Ectodermal cell (in vitro differentiated cells): ENCODE measurements at regions not wholly inside any gene's neighbourhood (a gene's known extent, or its start where the extent isn't known, plus 50 kb on each side); places are given as distances from the start of the nearest gene placed in this dataset.

Experiments used
- H3K27ac ChIP-seq: 2 replicates; pipeline ENCODE4 v1.7.0; 2013; ENCODE audit warnings: mild to moderate bottlenecking, low read depth, low read length; ENCODE audit not compliant: insufficient read depth, poor library complexity, severe bottlenecking
- H3K27me3 ChIP-seq: 2 replicates; pipeline ENCODE4 v1.7.0; 2013; ENCODE audit warnings: mild to moderate bottlenecking, low read length; ENCODE audit not compliant: insufficient read depth, control insufficient read depth, poor library complexity, severe bottlenecking
- H3K36me3 ChIP-seq: one replicate; pipeline ENCODE4 v1.7.0; 2013; ENCODE audit warnings: low read length; ENCODE audit not compliant: control insufficient read depth, insufficient read depth
- H3K4me1 ChIP-seq: one replicate; pipeline ENCODE4 v1.7.0; 2013; ENCODE audit warnings: low read length; ENCODE audit not compliant: control insufficient read depth, insufficient read depth
- H3K4me3 ChIP-seq: 2 replicates; pipeline ENCODE4 v1.7.0; 2013; ENCODE audit warnings: low read depth, low read length, control low read depth; ENCODE audit not compliant: insufficient read depth
- H3K9me3 ChIP-seq: 2 replicates; pipeline ENCODE4 v1.7.0; 2013; ENCODE audit warnings: mild to moderate bottlenecking, low read length, moderate library complexity; ENCODE audit not compliant: control insufficient read depth
- WGBS, 2 experiments: methylation state at CpG; one replicate each; pipeline ENCODE4 v1.1.7; 2013; ENCODE audit warnings: missing lambda C conversion rate in 2 of 2; 5-methylcytosine and 5-hydroxymethylcytosine counted together

DNA sequence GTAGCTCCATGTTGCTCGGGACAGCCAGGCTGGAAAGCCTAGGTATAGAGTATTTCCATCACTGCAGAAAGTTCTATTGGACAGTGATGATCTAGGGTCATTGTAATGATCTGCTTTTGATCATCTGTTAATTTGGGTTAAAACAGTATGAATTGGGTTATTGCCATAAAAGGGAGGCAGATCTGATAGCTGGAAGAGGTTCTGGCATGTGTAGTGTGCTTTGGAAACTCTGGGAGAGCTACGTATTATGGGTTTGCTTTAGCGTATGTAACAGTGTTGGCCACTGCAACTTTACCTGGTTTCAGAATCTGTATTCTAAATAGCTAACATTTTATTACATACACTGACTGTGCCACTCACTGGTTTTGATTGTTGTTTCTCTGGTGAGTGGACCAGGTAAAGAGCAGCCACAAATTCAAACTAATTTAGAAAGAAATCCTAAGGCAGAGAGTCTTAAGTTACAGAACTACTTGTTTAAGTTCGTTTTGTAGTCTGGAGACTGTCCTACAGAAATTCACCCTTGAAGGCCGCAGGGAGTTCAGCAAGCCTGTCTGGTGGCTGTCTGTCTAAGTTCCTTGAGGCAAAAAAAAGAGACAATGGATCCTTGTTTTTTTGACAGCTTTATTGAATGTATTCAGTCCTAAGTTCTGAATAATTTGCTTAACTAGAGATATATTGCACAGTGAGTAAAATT is 300.3 kb downstream of the PRL start:
- H3K4me1 ChIP-seq: no peaks in the 10 kb centered on the region
- no peak overlapping the region for H3K4me3 ChIP-seq
- 92 to 93% methylated on average over 4 to 5 of the region's 5 CpGs for WGBS, 2 experiments
- H3K27me3 ChIP-seq: no peaks in the 10 kb centered on the region
- no peak overlapping the region for H3K27ac ChIP-seq
- H3K9me3 ChIP-seq: no peaks in the 10 kb centered on the region
- no peaks in the 10 kb centered on the region for H3K36me3 ChIP-seq

DNA sequence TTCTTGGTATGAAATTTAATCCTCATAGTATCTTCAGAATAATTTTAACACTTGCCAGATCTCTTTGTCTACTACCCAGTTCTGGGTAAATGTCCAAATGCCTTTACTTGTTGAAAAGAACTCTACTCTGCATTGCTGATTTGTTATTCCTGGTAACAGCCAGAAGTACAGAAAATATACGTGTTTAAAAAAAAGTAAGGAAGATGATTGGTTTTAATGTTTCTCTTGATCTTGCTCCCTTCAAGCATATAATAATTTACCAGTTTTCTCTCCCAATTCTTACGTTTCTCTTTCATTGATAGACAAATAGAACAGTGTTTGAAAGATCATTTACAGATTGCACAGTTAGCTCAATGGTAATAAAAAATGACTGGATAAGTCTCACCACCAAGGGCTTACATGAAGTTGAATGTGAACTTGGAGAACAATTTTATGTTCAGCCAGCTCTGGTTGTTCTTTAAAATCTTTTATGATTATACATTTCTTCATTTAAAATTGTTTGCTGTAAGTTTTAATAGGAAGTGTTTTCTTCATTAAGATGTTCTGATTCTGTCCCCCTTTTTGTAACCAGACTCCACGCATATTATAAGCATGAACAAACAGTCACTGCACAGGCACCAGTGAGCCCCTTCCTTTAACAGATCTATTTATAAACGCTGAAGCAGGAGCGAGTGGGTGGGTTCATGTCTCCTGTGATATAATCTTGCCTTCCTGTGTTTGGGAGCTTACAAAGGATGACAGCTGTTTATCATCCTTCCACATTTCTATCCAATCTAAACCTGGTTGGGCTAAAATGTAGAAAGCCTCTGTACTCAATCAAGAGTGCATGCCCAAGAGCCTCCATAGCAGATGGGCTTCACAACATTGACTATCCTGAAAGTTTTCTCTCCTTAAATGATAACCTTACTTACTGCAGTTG is 299.5 kb downstream of the PRL start:
- WGBS, 2 experiments: 75 to 84% methylated on average over 4 to 5 of the region's 5 CpGs
- no peaks in the 10 kb centered on the region for H3K27me3 ChIP-seq
- no peaks in the 10 kb centered on the region for H3K36me3 ChIP-seq
- H3K4me3 ChIP-seq: no peak overlapping the region
- H3K9me3 ChIP-seq: no peaks in the 10 kb centered on the region
- H3K27ac ChIP-seq: no peak overlapping the region
- no peaks in the 10 kb centered on the region for H3K4me1 ChIP-seq

DNA sequence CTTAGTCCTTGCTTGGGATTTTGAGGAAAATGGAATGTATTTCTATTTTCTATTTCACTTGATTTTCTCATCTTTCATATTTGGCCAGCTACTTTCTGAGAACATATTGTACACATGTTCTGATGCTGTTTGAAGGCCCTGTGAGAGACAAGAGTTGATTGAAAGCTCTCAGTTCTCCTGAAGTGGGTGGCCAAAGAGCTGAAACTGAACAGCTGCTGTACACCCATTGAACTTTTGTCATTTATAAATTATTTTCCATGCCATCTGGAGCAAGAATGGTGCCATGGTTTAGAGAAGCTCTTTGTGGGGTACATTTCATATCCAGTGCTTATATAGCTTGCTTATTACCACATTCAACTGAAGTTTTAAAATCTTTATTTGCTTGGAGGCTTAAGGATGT is 298.3 kb downstream of the PRL start:
- Histone ChIP-seq H3K4me3 (no peak overlapping the region), H3K9me3 (no peaks in the 10 kb centered on the region), H3K27me3 (no peaks in the 10 kb centered on the region), H3K36me3 (no peaks in the 10 kb centered on the region), H3K4me1 (no peaks in the 10 kb centered on the region), H3K27ac (no peak overlapping the region)

DNA sequence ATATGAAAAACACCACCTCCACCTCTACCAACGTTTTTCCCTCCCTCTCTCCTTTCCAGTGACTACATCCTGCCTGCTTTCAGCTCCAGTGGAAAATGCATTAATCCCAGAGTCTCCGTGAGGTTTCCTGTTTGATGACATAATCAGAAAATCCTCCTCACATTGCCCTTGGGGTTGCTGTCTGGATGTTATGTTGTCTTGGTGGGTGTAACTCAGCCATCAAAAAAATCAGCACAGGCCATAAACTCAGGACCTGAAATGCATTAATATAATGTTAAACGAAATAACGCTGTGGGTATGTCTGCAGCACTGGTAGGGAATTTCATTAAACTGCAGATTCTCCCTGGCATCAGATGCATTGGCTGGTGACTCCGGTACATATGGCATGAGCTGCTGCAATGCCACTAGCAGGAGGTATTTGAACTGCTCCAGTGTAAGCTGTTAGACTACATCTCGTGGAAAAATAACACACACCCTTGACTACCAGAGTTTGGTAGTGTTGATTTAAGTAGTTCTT is 297.8 kb downstream of the PRL start:
- H3K27me3 ChIP-seq: no peaks in the 10 kb centered on the region
- no peaks in the 10 kb centered on the region for H3K4me1 ChIP-seq
- H3K9me3 ChIP-seq: no peaks in the 10 kb centered on the region
- 87% methylated on average over 6 of the region's 6 CpGs for WGBS, 2 experiments
- no peak overlapping the region for H3K4me3 ChIP-seq
- no peaks in the 10 kb centered on the region for H3K36me3 ChIP-seq
- H3K27ac ChIP-seq: no peak overlapping the region

DNA sequence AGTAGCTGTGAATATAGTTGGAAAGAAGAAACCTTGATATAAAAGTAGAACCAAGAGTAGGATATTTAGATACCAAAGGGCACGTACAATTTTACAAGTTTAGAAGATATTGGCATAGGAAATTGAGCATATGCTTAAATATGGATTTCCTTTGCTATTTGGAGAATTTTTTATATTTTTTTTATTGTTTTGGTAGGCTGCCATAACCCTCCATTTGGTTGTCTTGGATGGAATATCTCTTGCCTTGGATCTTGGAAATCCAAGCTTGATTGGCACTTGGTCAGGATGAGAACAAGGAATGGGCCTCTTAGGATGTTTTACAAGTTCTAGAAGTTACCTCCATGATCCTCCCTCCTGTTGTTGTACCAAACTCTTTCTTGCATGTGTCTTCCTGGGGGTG is 297.1 kb downstream of the PRL start:
- Histone ChIP-seq H3K4me3 (no peak overlapping the region), H3K9me3 (no peaks in the 10 kb centered on the region), H3K36me3 (no peaks in the 10 kb centered on the region), H3K27me3 (no peaks in the 10 kb centered on the region), H3K27ac (no peak overlapping the region), H3K4me1 (no peaks in the 10 kb centered on the region)
- 56 to 58% methylated on average over 1 of the region's 1 CpG for WGBS, 2 experiments

DNA sequence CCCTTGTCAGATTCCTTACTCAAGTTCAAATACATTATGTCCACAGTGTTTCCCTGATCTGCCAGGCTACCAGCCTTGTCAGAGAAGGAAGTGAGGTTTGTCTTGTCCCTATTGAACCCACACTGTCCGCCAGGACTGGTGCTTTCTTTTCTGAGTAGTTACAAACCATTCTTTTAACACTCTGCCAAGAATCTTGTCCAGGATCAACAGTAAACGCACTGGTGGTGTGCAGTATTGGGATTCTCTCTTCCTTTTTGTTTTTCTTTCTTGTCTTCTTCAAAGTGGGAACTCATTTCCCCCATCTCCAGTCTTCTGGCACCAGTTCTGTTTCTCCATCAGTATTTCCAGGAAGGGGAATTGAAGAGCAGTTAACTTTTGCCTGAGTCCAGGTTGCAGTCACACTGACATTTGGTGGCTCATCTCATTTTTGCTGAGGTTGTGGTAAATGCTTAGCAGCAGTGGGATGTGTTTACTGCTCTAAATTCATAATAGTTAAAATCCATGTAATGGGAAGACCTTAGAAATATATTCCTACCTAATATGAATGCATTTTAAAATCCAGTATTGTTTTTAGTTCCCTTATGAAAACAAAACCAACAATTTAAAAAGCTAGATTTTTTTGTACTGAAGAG is 295.3 kb downstream of the PRL start:
- H3K4me3 ChIP-seq: no peak overlapping the region
- 91 to 96% methylated on average over 2 of the region's 2 CpGs for WGBS, 2 experiments
- H3K36me3 ChIP-seq: no peaks in the 10 kb centered on the region
- no peaks in the 10 kb centered on the region for H3K4me1 ChIP-seq
- H3K9me3 ChIP-seq: no peaks in the 10 kb centered on the region
- H3K27me3 ChIP-seq: no peaks in the 10 kb centered on the region
- H3K27ac ChIP-seq: no peak overlapping the region

DNA sequence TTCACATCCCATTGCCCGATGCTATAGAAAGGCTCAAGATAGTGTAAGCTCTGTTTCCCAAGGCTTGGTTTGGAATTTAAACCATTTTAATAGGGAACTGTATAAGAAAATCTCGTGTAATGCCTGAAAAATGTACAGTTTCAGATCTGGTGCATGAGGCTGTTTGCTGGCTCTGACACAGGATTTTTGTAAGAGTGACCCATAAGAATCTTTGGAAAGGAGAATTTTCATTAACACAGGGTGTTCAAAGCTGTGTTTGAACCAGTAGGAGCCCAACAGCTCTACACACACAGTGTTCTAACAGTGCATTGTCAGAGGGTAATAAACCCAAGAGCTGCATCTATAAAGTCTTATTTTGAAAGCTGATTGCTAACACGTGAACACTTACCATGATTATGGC is 293.5 kb downstream of the PRL start:
- 91 to 94% methylated on average over 2 to 3 of the region's 3 CpGs for WGBS, 2 experiments
- Histone ChIP-seq H3K27ac (no peak overlapping the region), H3K9me3 (no peaks in the 10 kb centered on the region), H3K36me3 (no peaks in the 10 kb centered on the region), H3K27me3 (no peaks in the 10 kb centered on the region), H3K4me3 (no peak overlapping the region), H3K4me1 (no peaks in the 10 kb centered on the region)

DNA sequence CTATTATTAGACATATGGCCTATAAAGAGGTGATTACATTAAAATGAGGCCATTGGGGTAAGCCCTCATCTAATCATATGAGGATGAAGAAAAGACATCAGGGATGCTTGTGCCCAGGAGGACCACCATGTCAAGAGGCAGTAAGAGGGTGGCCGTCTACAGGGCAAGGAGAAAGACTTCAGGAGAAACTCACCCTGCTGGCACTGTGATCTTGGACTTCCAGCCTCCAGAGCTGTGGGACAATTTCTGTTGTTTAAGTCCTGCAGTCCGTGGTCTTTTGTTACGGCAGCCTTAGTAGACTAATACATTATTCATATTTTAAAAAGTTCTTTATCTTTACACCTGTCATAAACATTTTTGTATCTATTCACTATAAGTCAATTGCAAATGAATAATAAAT is 290.0 kb downstream of the PRL start:
- no peaks in the 10 kb centered on the region for H3K4me1 ChIP-seq
- H3K27me3 ChIP-seq: no peaks in the 10 kb centered on the region
- no peak overlapping the region for H3K4me3 ChIP-seq
- WGBS, 2 experiments: 84 to 99% methylated on average over 2 of the region's 3 CpGs
- no peaks in the 10 kb centered on the region for H3K36me3 ChIP-seq
- no peaks in the 10 kb centered on the region for H3K9me3 ChIP-seq
- no peak overlapping the region for H3K27ac ChIP-seq

DNA sequence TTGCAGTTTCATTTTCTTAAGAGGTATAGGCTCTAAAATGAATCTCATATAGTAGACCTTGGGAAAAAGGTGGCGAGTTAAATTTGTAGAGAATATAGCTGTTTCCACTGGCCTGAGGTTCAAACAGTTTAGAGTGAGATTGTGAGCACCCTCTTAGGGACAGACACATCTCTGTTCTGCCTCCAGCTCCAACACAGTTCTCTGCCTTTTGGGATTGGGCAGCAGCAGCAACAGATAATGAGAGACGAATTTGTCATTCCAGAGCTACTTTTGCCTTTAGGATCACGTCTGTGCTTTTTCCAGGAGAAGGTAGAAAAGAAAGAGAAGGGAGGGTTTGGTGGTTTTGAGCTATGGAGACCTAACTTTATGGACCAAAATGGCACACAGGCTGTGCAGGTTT is 289.4 kb downstream of the PRL start:
- 86 to 93% methylated on average over 3 of the region's 3 CpGs for WGBS, 2 experiments
- Histone ChIP-seq H3K4me1 (no peaks in the 10 kb centered on the region), H3K36me3 (no peaks in the 10 kb centered on the region), H3K9me3 (no peaks in the 10 kb centered on the region), H3K4me3 (no peak overlapping the region), H3K27me3 (no peaks in the 10 kb centered on the region), H3K27ac (no peak overlapping the region)

DNA sequence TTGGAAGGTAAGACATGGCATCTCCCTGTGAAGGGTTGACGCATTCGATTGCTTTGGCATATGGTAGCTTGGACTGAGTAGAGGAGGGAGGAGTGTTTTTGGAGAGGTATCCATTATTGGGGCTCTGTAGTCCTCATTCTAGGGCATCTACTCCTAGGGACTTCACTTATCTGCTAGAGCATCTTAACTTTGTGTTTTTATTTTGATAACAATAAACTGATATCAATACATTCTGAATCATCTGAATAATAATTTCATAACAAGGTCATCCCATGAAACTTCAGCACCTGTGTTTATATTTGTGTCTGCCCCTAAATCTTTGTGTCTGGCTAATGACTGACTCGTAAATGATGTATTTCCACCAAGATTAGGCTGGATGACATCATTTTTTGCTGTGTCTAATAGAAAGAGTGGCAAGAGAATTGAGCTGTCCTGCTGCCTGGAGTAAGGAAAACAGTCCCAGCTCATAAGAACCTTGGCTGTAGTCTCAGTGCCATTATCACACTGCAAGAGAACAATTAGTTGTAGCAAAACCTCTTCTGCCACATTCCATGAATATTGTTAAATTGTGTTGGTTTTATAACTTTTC is 288.5 kb downstream of the PRL start:
- no peak overlapping the region for H3K27ac ChIP-seq
- H3K4me3 ChIP-seq: no peak overlapping the region
- H3K4me1 ChIP-seq: no peaks in the 10 kb centered on the region
- 92 to 96% methylated on average over 3 of the region's 3 CpGs for WGBS, 2 experiments
- no peaks in the 10 kb centered on the region for H3K9me3 ChIP-seq
- H3K27me3 ChIP-seq: no peaks in the 10 kb centered on the region
- no peaks in the 10 kb centered on the region for H3K36me3 ChIP-seq
